Daoy (cell line): ENCODE measurements at regions not wholly inside any gene's neighbourhood (a gene's known extent, or its start where the extent isn't known, plus 50 kb on each side); places are given as distances from the start of the nearest gene placed in this dataset.
A peak's percentile ranks its signal among the peaks of the same experiment; 100 is the strongest.

ENCODE experiments used
- DNase-seq: peaks from one replicate; pipeline ENCODE4 v3.0.0-alpha.2; 2015; ENCODE audit warnings: low read depth

DNA sequence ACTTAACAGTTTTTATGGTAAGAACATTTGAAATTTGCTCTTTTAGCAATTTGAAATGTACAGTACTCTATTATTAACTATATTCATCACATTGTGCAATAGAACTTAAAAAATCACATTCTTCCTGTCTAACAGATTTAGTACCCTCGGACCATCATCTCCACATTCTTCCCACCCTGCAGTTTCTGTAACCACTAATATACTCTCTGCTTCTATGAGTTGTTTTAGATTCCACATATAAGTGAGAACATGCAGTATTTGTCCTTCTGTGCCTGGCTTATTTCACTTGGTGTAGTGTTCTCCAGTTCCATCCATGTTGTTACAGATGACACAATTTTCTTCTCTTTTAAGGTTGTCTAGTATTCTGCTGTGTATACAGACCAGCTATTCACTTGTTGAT, 88.9 kb upstream of the SEC61G start:
- DNase-seq: no peak

DNA sequence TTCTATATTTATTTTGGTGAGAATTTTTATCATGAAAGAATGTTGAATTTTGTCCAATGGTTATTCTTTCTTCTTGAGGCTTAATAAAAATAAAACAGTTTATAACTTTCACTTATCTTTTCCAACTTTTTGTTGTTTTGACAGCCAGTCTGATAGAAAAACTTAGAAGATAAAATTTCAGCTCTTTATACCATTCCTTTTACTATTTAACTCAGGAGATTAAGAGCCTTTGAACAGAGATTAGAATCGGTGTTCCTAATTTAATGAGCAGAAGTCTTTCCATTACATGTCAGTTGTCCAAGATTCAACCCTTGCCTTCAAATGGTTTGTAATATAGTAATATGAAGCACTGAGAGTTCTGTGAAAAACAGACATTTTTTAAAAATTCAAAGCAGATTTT, 97.8 kb upstream of the SEC61G start:
- no peak for DNase-seq

DNA sequence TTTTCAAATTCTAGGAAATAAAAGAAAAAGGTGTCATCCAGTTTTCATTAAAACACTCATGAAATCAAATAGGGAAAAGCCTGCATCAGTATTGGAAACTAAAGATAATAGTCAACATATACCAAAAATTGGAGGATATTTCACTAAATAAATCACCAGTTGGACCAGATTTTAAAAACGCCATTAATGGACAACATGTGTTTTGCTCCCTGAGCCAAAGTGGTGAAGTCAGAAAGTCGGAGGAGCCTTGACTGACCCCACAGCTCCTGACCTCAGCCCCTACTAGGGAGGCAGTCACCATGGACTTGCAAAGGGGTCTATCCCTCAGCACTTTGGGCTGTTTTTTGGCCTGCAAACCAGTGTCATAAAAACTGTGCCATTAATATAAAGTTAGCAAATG, 98.3 kb upstream of the SEC61G start:
- no peak for DNase-seq

DNA sequence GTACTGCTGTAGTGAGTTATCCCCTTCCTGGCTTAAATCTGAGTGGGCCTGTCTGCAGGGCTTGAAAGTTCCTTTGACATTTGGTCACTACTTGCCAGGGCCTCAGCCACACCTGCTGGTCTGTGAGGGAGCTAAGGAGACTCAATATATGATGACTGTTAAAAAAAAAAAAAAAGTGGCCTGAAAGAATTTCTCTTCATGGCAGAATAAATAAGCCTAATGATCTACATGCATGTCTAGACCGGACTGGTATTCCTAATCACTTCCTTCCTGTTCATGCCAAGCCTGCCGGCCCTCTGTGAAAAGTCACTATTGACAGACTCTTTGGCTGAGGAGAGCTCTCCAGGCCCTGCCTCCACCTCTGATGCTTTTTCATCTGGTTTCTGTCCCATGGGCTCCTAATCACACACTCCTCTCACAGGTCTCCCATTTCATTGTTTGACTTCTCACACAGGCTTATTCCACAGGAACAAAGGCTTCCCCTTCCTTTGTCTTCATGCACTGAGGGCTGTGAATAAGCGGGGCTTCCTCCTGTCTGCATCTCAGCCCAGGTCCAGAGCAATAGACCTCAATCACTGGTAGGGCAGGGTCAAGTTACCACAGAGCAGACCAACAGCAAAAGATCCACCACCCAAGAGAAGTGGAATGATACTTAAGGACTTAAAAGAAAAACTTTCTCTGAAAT, 99.1 kb upstream of the SEC61G start:
- peak; percentile 63 for DNase-seq

DNA sequence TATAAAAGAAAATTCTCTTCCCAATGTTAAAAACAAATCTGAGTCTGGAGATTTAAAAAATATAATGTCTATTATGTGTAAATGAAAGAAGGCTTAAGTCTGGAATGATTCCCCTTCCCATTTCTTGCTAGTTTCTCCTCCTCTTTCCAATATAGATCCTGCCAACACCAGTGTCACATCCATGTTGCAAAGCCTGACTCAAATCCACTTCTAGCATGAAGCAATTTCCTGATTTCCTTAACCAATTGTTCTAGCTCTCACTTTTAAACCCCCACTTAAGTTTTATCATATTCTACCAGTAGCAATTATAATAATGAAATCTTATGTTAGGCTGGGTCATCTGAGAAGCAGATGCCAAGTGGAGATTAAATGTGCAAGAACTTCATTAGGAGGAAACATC, 100.1 kb upstream of the SEC61G start:
- no peak for DNase-seq

DNA sequence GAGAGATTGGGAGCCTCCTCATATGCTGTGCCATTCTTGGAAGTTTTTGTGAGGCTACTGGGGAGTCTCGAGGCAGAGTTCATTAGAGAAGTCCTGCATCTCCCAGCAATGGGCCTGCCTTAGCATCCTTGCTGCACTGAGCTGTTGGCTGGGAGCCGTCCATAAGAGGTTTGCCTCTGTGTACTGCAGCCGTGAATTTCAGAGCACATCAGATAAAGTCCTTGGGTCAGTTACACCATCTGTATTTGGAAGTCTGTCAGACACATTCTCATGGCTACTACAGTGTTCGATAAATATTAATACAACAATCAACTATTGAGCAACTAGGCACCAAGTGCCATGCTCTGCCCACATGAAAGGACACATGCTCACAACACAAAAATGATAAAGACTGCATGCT, 100.5 kb upstream of the SEC61G start:
- no peak for DNase-seq

DNA sequence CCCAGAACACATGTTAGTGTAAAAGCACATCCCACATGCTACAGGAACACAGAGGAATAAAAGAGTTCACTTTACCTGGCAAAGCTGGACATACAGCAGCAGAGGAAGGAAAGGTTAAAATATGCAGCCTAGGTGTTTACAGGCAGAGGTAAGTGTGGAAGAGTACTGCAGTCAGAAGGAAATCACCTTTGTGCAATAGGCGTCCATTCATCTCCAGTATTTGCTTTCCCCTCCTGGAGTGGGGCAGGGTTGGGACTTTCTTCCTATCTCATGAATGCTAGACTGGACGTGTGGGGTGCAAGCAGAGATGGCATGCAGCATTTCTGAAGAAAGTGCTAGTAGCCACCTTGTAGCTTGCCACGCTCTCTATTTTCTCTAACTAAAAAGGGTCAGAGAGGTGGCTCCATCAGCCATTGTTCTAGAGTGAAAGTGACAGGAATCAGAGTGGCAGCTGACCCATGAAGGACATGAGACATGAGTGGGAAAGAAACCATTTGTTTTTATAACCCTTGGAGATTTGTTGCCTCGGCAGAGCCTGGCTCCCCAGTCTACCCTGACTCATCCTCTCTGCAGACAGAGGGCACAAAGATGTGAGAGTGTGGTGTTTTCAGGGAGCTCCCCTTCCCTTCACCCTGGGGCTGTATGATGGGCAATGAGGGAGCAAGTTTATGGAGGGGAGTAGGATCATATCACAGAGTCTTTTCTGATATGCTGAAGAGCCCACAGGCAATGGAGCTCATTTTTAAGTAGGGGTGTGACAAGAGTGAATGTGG, 101.2 kb upstream of the SEC61G start:
- peak; percentile 49 for DNase-seq

DNA sequence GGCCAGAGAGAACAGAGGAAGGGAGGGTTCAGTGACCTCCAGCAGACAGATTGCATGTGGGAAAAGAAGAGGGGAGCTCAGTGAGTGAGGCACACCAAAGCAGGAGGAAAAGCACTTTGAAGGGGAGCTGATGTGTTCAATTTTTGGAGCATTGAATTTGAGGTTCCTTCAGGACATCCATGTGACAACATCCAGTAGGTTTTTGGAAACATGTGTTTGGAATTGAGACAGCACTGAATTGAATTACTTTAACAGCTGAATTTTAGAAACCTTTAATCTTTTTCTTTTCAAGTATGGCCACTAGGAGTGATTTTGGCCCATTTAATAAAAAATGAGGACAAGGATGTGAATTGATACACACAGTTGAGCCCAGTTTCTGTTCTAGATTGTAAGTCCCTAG, 101.8 kb upstream of the SEC61G start:
- no peak for DNase-seq

DNA sequence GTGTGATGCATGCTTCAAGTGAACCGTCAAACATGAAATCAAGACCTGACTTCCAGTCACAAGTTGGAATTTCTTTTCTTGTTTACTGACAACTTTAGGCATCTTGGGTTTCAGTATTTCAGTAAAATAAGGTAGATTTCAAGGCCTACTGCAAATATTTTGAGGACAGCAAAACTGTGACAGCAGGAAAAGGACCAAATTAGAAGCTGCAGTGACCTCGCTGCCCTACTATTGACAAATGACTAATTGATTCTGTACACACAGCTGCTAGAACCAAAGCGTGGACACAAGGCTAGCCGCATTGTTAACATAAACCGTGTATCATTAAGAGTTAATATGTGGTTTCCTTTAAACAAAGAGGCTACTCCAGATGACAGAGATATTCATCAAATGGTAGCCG, 105.7 kb upstream of the SEC61G start:
- no peak for DNase-seq

DNA sequence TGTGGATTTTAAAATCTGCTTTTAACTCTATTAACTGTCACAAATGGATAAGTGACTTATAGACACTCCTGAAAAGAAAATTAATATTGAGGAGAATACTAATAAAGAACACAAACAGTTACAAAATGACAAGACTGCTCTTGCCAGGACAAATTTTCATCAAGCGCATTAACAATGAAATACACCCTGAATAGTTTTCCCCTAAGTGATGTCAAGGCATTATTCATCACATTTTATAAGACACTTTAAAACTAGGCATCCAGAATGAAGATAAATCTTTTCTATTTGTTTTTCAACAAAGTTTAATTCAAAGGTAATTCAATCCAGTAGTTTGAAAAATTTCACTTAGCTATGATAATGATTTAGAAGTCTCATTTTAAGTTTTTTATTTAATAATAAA, 110.5 kb upstream of the SEC61G start:
- DNase-seq: no peak

DNA sequence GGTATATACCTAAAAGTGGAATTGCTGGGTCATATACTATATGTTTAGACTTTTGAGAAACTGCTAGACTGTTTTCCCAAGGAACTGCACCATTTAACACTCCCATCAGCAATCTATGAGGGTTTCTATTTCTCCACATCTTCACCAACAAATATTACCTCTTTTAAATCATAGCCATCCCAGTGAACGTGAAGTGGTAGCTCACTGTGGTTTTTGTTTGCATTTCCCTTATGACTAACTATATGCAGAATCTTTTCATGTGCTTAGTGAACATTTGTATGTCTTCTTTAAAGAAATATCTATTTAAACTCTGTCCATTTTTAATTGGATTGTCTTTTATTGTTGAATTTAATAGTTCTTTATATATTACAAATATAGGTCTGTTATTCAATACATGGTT, 115.8 kb upstream of the SEC61G start:
- DNase-seq: no peak

DNA sequence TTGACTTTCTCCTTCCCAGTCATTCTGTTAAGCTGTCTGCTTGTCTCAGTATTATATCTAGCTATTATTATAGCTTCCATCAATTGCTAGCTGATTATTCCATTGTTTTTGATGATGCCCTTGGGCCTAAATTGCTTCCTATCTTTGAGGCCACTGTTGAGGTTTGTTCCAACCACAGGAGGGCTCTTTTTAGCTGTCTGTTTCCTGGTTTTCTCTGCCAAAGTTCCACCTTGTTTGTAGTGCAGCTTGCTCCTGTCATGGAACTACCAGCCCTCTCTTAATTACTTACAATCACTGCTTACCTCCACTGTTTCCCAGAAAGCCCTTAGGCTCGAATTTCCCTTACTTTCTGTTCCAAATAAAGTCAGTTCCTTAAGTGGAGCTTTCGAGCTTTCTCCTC, 118.7 kb upstream of the SEC61G start:
- no peak for DNase-seq

DNA sequence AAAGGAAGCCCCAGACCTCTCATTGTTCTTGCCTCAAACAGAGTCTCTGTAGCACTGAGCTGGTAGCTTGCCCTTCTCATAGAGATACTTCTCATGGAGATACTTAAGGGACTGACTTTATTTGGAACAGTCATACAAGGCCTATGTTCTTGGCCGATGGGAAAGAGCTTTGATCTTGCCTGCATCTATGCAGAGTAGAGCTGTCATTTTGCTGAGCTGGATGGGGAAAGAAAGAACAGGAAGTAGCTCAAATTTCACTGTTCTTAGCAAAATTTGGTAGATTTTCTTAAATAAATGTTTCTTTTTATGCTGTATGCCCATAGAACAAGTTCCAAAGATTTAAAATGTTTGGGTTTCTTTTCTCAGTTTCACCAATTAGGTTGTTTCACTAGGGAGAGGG, 119.3 kb upstream of the SEC61G start:
- no peak for DNase-seq

DNA sequence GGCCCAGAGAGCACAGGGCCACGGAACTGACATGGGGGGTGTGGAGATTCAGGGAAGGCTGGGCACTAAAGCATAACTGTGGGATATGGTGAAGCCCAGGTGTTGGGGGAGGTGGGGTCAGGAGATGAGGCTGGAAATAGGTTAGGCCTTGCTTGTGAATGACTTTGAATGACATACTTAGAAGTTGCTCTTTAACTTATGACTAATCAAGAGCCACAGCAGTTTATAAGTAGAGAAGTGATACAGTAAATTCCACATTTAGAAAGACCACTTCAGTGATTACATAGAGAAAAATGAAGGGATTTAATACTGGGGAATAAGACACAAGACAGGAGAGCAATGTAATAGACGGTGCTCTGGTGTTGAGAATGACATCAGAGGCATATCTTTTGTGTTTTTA, 120.8 kb upstream of the SEC61G start:
- DNase-seq: no peak

DNA sequence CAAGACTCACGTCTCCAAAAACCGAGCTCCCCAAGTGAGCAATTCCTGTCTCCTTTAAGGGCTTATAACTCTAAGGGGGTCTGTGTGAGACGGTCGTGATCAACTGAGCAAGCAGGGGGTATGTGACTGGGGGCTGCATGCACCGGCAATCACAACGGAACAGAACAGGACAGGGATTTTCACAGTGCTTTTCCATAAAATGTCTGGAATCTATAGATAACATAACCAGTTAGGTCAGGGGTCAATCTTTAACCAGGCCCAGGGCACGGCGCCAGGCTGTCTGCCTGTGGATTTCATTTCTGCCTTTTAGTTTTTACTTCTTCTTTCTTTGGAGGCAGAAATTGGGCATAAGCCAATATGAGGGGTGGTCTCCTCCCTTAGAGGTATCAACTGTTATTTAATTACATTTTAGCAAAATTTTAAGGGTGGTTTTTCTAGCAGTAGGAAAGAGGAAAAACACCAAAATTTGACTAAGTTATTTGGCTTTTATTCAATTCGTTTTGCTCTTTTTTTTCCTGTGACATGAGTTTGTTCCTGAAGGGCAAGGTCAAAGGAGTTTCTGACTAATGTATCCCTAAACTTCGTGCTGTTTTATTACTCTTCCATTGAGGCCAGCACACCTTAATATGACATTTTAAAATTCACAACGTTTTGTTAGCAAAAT, 121.4 kb upstream of the SEC61G start:
- no peak for DNase-seq

DNA sequence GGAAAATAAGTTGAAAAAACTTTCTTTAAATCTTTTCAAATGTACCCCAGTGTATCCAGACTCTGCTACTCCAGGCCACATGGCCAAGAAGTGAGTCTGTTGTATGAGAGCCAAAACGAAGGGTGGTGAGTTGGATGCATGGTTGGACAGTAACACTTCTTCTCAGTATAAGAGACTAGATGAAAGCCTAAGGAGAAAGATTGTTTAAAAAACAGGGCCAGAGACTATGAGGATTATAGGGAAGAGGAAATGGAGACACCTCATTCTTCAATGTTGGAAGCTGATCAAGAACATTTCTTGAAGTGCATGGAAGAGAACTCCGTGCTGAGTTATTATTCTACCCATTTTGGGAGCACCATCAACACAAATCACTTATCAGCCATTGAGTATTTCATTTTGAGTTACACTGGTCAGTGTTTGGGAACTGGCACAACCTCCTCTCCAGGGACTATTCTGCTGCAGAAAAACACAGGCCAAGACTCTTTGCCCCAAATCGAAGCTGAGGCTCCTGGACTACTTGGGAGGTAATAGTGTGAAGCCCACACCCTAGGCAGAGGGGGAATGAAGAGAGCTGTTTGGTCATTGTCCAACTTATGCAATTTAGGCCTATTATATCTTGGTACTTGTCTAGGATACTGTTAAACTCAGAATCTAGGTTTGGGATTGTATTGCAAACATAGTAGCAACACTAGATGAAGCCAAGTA, 123.0 kb upstream of the SEC61G start:
- DNase-seq: no peak

DNA sequence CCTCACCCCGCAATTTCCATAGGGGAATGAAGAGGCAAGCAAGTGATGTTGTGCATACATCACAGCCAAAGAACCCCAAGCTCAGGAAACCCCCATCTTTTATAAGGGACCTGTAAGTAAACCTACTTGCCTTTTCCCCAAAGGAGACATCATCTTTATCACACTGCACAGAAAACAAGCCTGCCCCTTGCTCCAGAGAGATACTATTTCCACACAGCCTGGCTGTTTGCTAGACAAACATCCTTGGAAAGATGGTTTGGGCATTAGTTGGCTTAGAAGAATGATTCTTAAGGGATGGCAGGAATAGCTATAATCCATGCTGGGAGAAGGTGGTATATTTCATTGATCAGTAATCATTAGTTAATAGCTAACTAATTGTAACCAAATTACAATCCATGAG, 123.7 kb upstream of the SEC61G start:
- DNase-seq: no peak

DNA sequence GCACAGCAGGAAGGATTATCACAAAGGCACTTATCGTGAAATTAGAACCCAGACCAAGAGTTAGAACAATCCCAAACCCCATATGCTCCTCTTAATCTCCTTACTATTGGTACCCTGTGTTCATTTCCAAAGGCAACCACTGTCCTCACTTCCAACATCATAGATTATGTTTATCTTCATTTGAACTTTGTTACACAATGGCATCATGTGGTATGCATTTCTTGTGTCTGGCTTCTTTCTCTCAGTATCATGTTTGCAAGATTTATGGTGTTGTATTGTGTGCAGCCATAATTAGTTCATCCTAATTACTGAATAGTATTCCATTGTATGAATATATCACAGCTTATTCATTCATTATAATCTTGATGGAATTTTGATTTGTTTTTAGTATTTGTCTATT, 124.6 kb upstream of the SEC61G start:
- no peak for DNase-seq

DNA sequence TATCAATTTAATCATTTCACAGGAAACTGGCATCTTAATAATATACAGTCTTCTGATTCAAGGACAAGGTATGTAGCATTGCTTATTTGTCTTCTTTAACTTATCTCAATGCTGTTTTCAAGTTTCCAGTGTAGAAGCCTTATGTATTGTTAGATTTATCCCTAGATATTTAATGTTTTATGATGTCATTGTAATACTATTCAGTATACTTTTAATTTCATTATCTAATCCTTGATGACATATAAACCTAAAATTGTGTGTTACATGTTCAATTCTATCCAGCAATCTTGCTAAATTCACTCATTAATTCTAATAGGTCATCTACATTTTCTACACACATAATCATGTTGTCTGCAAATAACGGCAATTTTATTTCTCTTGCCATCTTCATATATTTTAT, 126.3 kb upstream of the SEC61G start:
- DNase-seq: no peak

DNA sequence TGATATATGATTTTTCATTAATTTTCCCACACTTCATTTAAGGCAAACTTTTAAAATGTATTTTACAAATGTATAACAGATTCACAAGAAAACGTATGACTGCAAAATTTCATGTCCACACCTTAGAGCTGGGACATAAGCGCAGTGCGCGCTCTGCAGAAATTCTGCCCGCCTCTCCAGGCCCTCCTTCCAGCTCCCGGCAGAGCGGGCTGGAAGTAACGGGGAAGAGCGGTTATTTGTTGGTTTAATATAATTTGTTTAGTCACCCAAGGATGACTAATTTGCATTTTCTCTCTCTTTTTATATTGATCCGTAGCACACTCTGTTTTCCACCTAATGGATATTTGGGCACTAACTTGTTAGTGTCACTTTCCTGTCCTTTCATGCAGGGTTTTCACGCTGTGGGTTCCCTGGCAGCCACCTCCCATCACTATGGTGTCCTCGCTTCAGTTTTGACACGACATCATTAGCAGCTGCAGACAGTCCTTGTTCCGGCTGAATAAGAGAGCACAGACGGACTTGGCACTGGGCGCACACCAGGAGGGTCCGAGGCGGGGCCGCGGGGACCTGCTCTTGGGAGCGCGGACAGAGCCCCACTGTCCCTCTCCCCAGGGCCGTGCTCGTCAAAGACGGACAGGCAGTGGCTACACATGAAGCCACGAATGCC, 129.2 kb upstream of the SEC61G start:
- no peak for DNase-seq

DNA sequence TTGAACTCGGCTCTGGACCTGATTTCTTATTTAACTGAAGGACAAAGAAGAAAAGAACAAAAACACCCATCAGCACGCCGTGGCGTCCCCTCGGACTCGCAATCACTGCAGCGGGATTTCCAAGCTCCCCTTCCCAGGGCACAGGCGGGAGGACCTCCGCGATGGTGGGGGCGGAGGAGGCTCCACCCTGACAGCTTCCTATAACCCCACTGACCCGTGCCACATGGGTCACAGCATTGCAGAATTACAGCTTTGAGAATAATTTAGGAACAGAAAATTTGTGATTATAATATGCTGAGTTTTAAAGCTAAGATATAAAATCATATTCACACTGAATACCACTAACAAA, 129.7 kb upstream of the SEC61G start:
- no peak for DNase-seq

DNA sequence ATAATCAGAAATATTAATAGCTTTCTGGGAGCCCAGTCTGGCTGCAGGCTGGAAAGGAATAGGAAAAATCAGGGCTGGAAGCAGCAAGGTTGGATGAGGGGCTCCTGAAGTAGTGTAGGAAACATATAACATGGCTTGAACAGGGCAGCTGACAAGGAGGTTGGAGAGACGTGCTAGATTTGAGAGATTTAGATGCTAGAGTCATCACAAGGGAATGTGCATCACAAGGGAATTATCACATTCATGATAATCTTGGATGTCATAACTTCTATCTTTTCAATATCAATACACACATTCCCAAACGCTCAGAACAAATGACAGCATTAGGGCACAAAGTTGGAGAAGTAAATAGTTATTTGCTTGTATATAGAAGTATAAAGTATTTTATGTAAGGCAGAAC, 120.9 kb upstream of the EGFR start:
- DNase-seq: no peak
